ENCODE measurements at regions not wholly inside any gene's neighbourhood (a gene's known extent, or its start where the extent isn't known, plus 50 kb on each side); places are given as distances from the start of the nearest gene placed in this dataset.

- Histone ChIP-seq H4K20me1 (replicated peaks; ENCODE audit: control insufficient read depth, extremely low read depth, insufficient read depth, low read length) (no peaks in the 10 kb centered on the region), H3K36me3 (ENCODE audit: control insufficient read depth in 2 of 2, extremely low read depth in 1 of 2, insufficient read depth in 2 of 2, low read length in 2 of 2) (no peaks in the 10 kb centered on the region), H3K79me2 (ENCODE audit: control insufficient read depth, insufficient read depth, low read length) (no peaks in the 10 kb centered on the region), H3K27me3 (ENCODE audit: control insufficient read depth in 2 of 2, insufficient read depth in 2 of 2, low read length in 2 of 2) (no peaks in the 10 kb centered on the region), H3K9me1 (replicated peaks; ENCODE audit: control insufficient read depth, extremely low read depth, insufficient read depth, low read length) (no peaks in the 10 kb centered on the region), H3K4me3 (replicated peaks in 1 of 3; ENCODE audit: insufficient read depth in 1 of 3, low read depth in 1 of 3, low read length in 3 of 3) (no peak overlapping the region), H3K4me1 (ENCODE audit: control insufficient read depth, extremely low read depth, insufficient read depth, low read length) (no peaks in the 10 kb centered on the region), H3K9ac (replicated peaks; ENCODE audit: extremely low read depth, insufficient read depth, low read length) (no peak overlapping the region), H3K9me3 (replicated peaks; ENCODE audit: control insufficient read depth, insufficient read depth, low read length) (no peaks in the 10 kb centered on the region), H3K4me2 (ENCODE audit: insufficient read depth, low read length) (no peak overlapping the region), H2AFZ (ENCODE audit: low read depth, low read length) (no peak overlapping the region), H3K27ac (ENCODE audit: insufficient read depth, low read depth, low read length) (no peak overlapping the region)
- dilution Hi-C loops (cut with MboI; ENCODE audit: extremely low pct_ligation_motif_present, low sequenced_read_pairs) (no loop called here), intact Hi-C loops (cut with micrococcal nuclease) (no loop called here)
- ChIA-PET POLR2A (no interaction called here), CTCF (no interaction called here)
- no peak for DNase-seq (ENCODE audit: low read depth, low spot score)
- BruUV-seq (replicated peaks), result no TSS peak
- TF ChIP-seq GATA2 (IDR thresholded peaks at IDR 0.05; ENCODE audit: insufficient read depth, insufficient read length, low read depth, low read length), result no peak
- no peak for TF ChIP-seq EZH2 (IDR thresholded peaks at IDR 0.05; ENCODE audit: borderline replicate concordance, low read depth, low read length, severe bottlenecking)
- TF ChIP-seq FOS (IDR thresholded peaks at IDR 0.05; ENCODE audit: borderline replicate concordance, insufficient read depth, low read length), result no peak
- TF ChIP-seq POLR2AphosphoS5 (IDR thresholded peaks at IDR 0.05; ENCODE audit: insufficient read depth, low read depth, low read length), result no peak
- TF ChIP-seq JUN (IDR thresholded peaks at IDR 0.05; ENCODE audit: borderline replicate concordance, insufficient read depth, insufficient read length, low read depth), result no peak
- no peak for TF ChIP-seq MAX (IDR thresholded peaks at IDR 0.05; ENCODE audit: insufficient read depth, insufficient read length)
- TF ChIP-seq MYC (IDR thresholded peaks at IDR 0.05; ENCODE audit: low read depth, low read length), result no peak
- TF ChIP-seq CTCF (IDR thresholded peaks at IDR 0.05; ENCODE audit: extremely low read depth in 1 of 2, insufficient read depth in 1 of 2, low read depth in 1 of 2, low read length in 2 of 2), result no peak
- no peak for TF ChIP-seq POLR2A (IDR thresholded peaks at IDR 0.05; ENCODE audit: low read depth, low read length)
- FAIRE-seq, result no peak
These were observed 207.0 kb upstream of the SHH start for GRCh38 chr7:156019308-156019707.
